ENCODE measurements at regions not wholly inside any gene's neighbourhood (a gene's known extent, or its start where the extent isn't known, plus 50 kb on each side); places are given as distances from the start of the nearest gene placed in this dataset.

GRCh38 chr5:175107865-175108264 is 336.1 kb downstream of the DRD1 start:
- DNase-seq (ENCODE audit: low read depth) = no peak

DNA sequence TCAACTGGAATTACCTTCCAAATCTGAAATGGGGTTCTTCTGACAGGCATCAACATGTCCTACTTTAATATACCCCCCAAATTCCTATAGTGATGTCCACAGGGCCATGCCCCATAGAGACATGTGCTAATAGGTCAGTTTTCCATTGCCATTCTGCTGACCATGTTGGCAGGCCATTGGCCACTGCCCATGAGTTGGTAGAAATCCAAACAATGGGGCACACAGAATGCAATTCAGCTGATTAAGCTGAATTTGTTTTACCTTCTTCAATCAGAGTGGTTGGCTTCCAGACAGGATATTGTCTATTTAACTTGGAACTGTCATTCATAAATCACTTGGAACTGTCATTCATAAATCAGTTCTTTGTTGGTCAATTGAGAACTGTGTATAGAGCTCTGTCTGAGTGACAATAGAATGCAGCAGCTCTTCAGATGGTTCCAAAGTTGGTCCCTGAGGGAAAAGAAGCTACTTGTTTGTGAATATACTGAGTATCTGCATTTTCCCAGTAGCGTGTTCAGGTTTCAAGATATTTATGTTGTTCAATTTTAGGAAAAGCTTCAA is 336.9 kb downstream of the DRD1 start:
- no peak for DNase-seq (ENCODE audit: low read depth)

GRCh38 chr5:175104677-175105076 is 339.3 kb downstream of the DRD1 start:
- DNase-seq (ENCODE audit: low read depth) = no peak

DNA sequence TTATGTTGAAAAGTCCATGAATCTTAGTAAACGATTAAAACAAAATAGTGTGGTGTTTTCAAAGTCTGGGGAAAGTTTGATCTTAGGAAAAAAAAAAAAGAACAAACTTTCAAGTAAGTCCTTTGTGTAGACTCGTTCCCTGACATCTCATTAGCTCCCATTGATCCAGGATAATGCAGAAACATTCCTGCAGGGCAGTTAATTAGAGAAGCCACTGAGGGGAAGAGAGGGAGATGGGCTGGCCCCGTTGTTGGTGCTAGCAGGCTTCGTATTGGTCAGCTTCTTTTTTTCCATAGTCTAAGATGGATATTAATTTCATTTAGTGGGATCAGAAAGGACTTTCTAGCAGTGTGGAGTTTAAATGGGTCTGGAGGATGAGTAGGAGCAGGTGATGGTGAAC is 340.2 kb downstream of the DRD1 start:
- no peak for DNase-seq (ENCODE audit: low read depth)

- no peak for DNase-seq (ENCODE audit: low read depth)
These were observed 341.3 kb downstream of the DRD1 start for GRCh38 chr5:175102717-175103116.

DNA sequence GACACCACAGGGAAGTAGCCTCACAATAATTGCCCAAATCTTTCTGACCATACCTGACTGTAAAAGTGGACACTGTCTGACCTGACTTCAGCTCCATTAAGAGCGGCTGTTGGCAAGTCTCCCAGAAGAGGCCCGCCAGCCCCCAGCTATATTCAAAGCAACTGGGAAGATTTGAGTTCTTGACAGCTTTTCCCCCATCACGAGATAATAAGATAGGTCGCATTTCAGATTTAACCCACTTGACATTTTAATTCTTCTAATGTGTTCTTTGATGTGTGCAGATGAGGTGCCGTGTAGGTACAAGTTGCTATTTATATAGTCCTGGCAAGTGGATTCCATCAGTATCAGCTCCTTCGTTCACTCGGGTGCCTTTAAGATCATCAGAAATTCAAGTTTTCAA is 345.7 kb downstream of the DRD1 start:
- DNase-seq (ENCODE audit: low read depth) = no peak

GRCh38 chr5:175096469-175097165 is 347.4 kb downstream of the DRD1 start:
- no peak for DNase-seq (ENCODE audit: low read depth)

GRCh38 chr5:175094461-175094860 is 349.5 kb downstream of the DRD1 start:
- no peak for DNase-seq (ENCODE audit: low read depth)

DNA sequence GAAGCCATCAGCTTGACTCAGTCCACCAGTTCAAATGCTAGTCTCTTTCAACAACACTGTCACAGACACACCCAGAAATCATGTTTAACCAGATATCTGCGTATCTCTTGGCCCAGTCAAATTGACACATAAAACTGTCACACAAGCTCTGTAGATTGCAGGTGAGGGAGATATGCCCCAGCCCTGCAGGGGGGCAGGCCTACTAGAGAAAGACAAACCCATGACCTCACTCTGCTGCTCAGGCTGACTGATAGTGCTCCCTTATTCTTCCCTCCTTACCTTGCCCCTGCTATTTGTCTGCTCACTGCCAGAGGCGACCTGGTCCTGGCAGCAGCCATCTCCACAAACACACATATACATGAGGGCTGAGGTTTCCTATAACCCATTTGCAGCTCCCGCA is 351.3 kb downstream of the DRD1 start:
- no peak for DNase-seq (ENCODE audit: low read depth)

GRCh38 chr5:175088963-175089362 is 355.0 kb downstream of the DRD1 start:
- DNase-seq (ENCODE audit: low read depth) = no peak

DNA sequence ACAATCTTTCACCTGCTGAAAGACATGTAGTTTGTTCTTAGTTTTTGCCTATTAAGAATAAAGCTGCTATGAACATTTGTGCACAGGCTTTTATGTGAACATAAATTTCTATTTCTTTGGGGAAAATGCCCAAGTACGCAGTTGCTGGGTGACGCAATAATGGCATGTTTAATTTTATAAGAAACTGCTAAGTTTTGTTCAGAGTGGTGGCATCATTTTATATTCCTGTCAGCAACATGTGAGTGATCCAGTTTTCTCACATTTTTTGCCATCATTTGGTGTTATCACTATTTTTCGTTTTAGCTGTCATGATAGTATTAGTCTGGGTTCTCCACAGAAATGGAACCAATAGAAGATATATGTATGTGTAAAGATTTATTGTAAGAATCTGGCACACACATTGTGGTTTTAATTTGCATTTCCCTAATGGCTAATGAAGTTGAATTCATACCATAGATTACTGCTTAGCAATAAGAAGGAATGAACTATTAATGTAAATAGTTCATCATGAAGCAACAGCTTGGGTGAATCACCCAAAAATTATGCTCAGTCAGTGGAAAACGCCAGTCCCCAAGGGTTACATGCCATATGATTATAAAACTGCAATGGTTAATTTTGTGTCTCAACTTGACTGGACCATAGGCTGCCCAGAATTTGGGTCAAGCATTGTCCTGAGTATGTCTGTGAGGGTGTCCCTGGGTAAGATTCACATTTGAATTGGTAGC is 358.6 kb downstream of the MSX2 start:
- no peak for DNase-seq (ENCODE audit: low read depth)

- no peak for DNase-seq (ENCODE audit: low read depth)
These were observed 358.0 kb downstream of the MSX2 start for GRCh38 chr5:175082346-175082745.

DNA sequence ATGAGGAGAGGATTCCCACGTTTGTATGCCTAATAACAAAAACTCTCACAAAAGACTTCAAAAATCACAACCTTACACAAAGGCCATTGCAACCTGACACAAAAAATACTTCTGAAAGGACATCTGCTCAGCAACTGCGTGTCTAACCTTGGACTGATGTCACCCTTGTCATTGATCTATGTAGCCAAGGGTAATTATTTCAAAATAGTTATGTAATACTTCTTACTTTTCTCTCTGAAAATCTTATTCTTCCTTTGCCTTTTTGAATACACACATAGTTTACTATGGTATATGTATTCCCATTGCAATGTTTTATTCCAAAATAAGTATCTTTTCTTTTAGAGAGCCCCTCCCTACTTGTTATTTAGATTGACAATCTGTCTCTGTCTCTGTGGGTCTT is 355.3 kb downstream of the MSX2 start:
- DNase-seq (ENCODE audit: low read depth) = no peak

GRCh38 chr5:175070283-175070682 is 345.9 kb downstream of the MSX2 start:
- DNase-seq (ENCODE audit: low read depth) = no peak

DNA sequence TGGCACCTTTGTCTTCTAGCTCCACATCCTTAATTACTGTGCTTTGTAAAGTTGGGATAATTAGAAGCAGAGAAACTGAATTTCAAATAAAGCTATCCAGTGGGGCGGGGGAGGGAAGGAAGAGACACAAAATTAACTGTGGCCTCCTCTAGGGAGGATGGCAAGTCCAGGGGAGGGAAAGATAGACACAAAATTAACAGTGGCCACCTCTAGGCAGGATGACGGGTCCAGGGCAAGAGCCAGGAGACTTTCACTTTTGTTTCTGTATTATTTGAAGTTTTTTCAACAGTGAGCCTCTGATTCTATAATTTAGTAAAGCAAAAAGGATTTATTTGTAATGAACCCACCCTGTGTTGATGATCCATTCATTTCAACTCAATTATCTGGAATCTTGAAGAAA is 335.9 kb downstream of the MSX2 start:
- no peak for DNase-seq (ENCODE audit: low read depth)

GRCh38 chr5:175059687-175060211 is 335.4 kb downstream of the MSX2 start:
- DNase-seq (ENCODE audit: low read depth) = no peak

DNA sequence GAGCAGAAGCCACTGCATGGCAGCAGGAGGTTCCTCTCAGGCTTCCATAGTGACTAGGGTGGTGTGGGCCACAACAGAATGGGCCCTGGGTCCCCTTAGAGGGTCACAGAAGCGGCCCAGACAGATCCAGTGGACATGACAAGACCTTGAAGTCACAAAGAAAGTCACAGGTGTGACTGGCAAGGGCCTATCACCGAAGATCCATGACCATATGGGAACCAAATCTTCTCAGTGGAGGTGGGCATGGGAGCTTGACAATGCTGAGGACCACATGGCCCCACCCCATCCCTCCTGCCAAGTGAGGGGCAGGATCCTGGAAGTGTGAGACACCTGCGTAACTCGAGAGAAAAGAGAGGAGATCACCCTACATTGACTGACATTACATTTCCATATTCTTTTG is 332.4 kb downstream of the MSX2 start:
- DNase-seq (ENCODE audit: low read depth) = no peak

DNA sequence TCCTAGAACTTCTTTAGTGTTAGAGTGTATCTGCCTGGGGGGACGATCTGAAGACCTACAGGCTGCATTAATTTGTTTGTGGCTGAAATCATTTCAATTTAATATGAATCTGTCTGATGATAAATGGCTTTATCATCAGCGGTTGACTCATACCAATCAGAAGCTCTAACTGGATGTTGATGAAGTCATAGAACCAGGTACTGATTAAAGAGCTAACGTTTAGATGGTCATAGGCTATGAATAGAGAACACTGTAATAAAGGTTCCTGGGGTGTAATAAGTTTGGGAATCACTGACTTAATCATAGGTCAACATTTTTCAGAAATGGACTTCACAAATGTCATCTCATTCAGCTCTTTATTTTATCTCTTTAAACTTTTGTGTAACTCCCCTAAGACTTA is 329.9 kb downstream of the MSX2 start:
- DNase-seq (ENCODE audit: low read depth) = no peak

DNA sequence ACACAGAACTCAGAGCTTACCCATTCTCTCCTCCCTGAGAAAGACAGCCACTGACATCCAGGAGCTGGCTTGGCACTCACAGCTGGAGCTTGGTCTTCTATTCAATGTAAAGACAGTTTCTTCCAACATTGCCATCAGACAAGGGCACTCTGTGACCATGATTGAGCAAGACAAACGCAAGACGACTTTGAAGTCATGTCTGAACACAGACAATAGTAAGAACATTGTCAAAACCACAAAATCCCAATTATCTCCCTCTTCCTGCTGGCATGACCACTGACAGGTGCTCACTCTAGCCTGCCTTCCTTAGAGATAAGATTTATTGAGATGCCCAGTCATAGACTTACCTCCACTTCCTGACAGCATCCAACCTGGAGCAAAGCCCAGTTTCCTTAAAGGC is 328.0 kb downstream of the MSX2 start:
- no peak for DNase-seq (ENCODE audit: low read depth)

GRCh38 chr5:175047048-175047447 is 322.7 kb downstream of the MSX2 start:
- DNase-seq (ENCODE audit: low read depth) = no peak

GRCh38 chr5:175045820-175046219 is 321.4 kb downstream of the MSX2 start:
- DNase-seq (ENCODE audit: low read depth) = no peak

DNA sequence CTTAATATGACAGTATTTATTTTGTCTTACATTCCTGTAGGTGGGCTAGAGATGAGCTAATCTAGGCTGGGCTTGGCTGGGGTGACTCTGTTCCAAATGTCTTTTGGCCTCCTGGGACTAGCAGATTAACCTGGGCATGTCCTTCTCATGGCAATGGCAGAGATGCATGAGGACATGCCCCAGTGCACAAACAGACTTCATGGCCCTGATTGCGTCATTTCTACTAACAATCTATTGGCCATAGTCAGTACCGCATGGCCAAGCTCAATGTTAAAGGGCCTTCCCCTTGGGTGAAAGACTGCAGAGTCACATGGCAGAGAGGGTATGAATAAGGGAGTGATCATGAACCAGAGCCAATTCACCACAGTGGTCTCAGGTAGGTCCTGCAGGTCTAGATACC is 313.4 kb downstream of the MSX2 start:
- no peak for DNase-seq (ENCODE audit: low read depth)

DNA sequence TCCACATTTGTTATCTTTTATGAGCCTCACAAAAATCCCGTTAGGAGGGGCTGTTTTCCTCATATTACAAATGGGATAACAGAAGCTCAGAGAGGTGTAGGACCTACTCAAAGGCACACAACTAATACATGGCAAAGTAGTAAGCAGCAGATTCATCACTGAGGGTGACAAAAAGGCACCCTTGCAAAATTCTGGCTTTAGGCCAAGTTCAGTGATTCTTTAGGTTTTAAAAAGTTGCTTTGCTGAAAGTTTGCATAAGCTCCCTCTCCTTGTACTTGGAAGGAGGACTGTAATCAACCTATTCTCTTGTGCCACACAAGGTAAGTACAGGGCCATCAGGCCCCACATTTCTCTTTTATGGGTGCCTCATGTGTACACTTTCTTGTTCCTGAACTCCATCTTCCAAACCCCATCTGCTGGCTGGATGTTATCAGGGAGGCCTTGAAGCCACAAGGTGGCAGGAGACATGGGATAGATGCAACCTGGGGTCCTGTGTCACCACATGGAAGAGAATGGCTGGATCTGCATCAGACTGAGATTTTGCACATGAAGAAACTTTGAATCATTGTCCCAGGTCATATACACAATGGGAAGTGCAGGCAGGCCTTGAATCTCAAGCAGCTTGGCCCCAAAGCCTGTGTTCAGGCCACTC is 311.6 kb downstream of the MSX2 start:
- DNase-seq (ENCODE audit: low read depth) = no peak
